GM12878 (cell line): ENCODE measurements at regions not wholly inside any gene's neighbourhood (a gene's known extent, or its start where the extent isn't known, plus 50 kb on each side); places are given as distances from the start of the nearest gene placed in this dataset.

ENCODE experiments used
- ATAC-seq: fragments of 200-7000 bp; cut with Tn5 transposase; 3 replicates; pipeline ENCODE4 v1.9.1; 2020; ENCODE audit warnings: mild to moderate bottlenecking, moderate library complexity
- BruUV-seq: library from RNA; stranded (reverse); fragments of 400-500 nt; replicated peaks from 2 replicates; lab custom pipeline; 2021; lab: Mats Ljungman, UMichigan
- CTCF ChIA-PET: fragments of 300-600 bp; sonication (Branson Sonifier 250); formaldehyde crosslinking; extraction: SDS; loops from one replicate; lab custom pipeline; 2021; ENCODE audit warnings: inconsistent platforms; lab: Yijun Ruan, JAX
- POLR2A ChIA-PET: fragments of 350-600 bp; formaldehyde crosslinking; extraction: SDS; loops from one replicate; lab custom pipeline; 2021; ENCODE audit warnings: inconsistent platforms; lab: Charles Lee
- RAD21 ChIA-PET: fragments of 300-600 bp; sonication (Branson Sonifier 250); formaldehyde crosslinking; loops from one replicate; lab custom pipeline; 2023; ENCODE audit warnings: antibody characterized with exemption; ENCODE audit not compliant: unreplicated experiment; lab: Charles Lee
- SMC1A ChIA-PET: fragments of 300-600 bp; sonication (Branson Sonifier 250); formaldehyde crosslinking; loops from one replicate; lab custom pipeline; 2023; ENCODE audit not compliant: unreplicated experiment, uncharacterized antibody; lab: Charles Lee
- DNase-seq: peaks from one replicate; pipeline ENCODE4 v3.0.0-alpha.2; 2011; ENCODE audit warnings: low read depth, low spot score
- FAIRE-seq: peaks from 3 replicates; lab custom pipeline; 2011; peaks lifted over from hg19 to GRCh38; lab: Jason Lieb, UNC
- H2AFZ ChIP-seq: 2 replicates; pipeline ENCODE4 v1.6.0; 2011; ENCODE audit warnings: low read depth, low read length, control low read depth; ENCODE audit not compliant: control insufficient read depth
- H3K27ac ChIP-seq: 2 replicates; pipeline ENCODE4 v1.5.1; 2011; ENCODE audit warnings: control low read depth; ENCODE audit not compliant: control insufficient read depth, insufficient read depth
- H3K27me3 ChIP-seq, 2 experiments: replicated peaks in 1 of 2; 2 replicates each; pipeline versions ENCODE4 v1.6.0 to v1.6.1; 2011; ENCODE audit warnings: low read length in 1 of 2; ENCODE audit not compliant: control insufficient read depth in 2 of 2, insufficient read depth in 2 of 2
- H3K36me3 ChIP-seq, 2 experiments: 2 replicates each; pipeline ENCODE4 v1.5.1; 2011; ENCODE audit warnings: low read length in 1 of 2; ENCODE audit not compliant: control insufficient read depth in 2 of 2, insufficient read depth in 2 of 2
- H3K4me1 ChIP-seq: 2 replicates; pipeline ENCODE4 v1.6.1; 2011; ENCODE audit warnings: mild to moderate bottlenecking, low read length, moderate library complexity, mixed read lengths; ENCODE audit not compliant: control insufficient read depth, insufficient read depth
- H3K4me2 ChIP-seq: 2 replicates; pipeline ENCODE4 v1.6.0; 2011; ENCODE audit warnings: control low read depth; ENCODE audit not compliant: control insufficient read depth, insufficient read depth
- H3K4me3 ChIP-seq: fragments of 200-600 bp; sonication (generic); 2 replicates; pipeline ENCODE4 v1.5.1; 2016
- H3K79me2 ChIP-seq: 2 replicates; pipeline ENCODE4 v1.6.0; 2011; ENCODE audit warnings: low read length; ENCODE audit not compliant: control insufficient read depth, insufficient read depth
- H3K9ac ChIP-seq: 2 replicates; pipeline ENCODE4 v1.8.0; 2011; ENCODE audit warnings: low read length, control low read depth, mixed read lengths; ENCODE audit not compliant: control insufficient read depth, insufficient read depth
- H3K9me3 ChIP-seq: replicated peaks from 3 replicates; pipeline ENCODE4 v1.5.1; 2011; ENCODE audit warnings: mild to moderate bottlenecking, low read length; ENCODE audit not compliant: control insufficient read depth, insufficient read depth
- H4K20me1 ChIP-seq: 2 replicates; pipeline ENCODE4 v1.6.0; 2011; ENCODE audit not compliant: control insufficient read depth, insufficient read depth
- BMI1 ChIP-seq: fragments of 450-650 bp; IDR thresholded peaks from 2 replicates; pipeline ENCODE4 v1.6.1; 2016; ENCODE audit warnings: mild to moderate bottlenecking, moderate library complexity, borderline replicate concordance
- E2F4 ChIP-seq: IDR thresholded peaks from 2 replicates; pipeline ENCODE4 v1.6.1; 2012; ENCODE audit warnings: low read depth, low read length, improper control_type of control experiment
- HCFC1 ChIP-seq: fragments of 150-350 bp; IDR thresholded peaks from 2 replicates; pipeline ENCODE4 v1.6.1; 2014; ENCODE audit warnings: low read length
- NFYA ChIP-seq: IDR thresholded peaks from 2 replicates; pipeline ENCODE4 v1.6.1; 2011; ENCODE audit warnings: low read depth, mild to moderate bottlenecking, low read length, improper control_type of control experiment, borderline replicate concordance
- NR2C1 ChIP-seq: fragments of 450-650 bp; IDR thresholded peaks from 2 replicates; pipeline ENCODE4 v1.6.1; 2017; ENCODE audit warnings: antibody characterized with exemption, mild to moderate bottlenecking, moderate library complexity
- RCOR1 ChIP-seq: conservative IDR thresholded peaks from 2 replicates; pipeline ENCODE4 v1.6.1; 2012; ENCODE audit warnings: low read depth, low read length, improper control_type of control experiment
- SIX5 ChIP-seq: IDR thresholded peaks from 2 replicates; pipeline ENCODE4 v1.6.1; 2011; ENCODE audit warnings: mild to moderate bottlenecking, low read depth, low read length, moderate library complexity; ENCODE audit not compliant: severe bottlenecking
- SREBF1 ChIP-seq: IDR thresholded peaks from 2 replicates; pipeline ENCODE4 v1.6.1; 2012; ENCODE audit warnings: mild to moderate bottlenecking, low read length
- TAF1 ChIP-seq: IDR thresholded peaks from 2 replicates; pipeline ENCODE4 v1.6.1; 2011; ENCODE audit warnings: mild to moderate bottlenecking, low read depth, low read length, borderline replicate concordance
- YBX1 ChIP-seq: fragments of 450-650 bp; IDR thresholded peaks from 2 replicates; pipeline ENCODE4 v1.6.1; 2016; ENCODE audit warnings: antibody characterized with exemption
- ZNF207 ChIP-seq: fragments of 450-650 bp; IDR thresholded peaks from 2 replicates; pipeline ENCODE4 v1.6.1; 2014; ENCODE audit warnings: antibody characterized with exemption, mild to moderate bottlenecking, borderline replicate concordance
- WGBS: methylation state at CpG from one replicate; pipeline ENCODE4 v1.1.6; 2016; ENCODE audit warnings: low lambda C conversion rate; ENCODE audit not compliant: insufficient replicate concordance, insufficient coverage; ENCODE audit errors: missing lambda C conversion rate; 5-methylcytosine and 5-hydroxymethylcytosine counted together
- in situ Hi-C: fragments of 300-500 bp; cut with MboI; formaldehyde crosslinking; loops from 9 replicates; pipeline ENCODE4 v1.14.3; 2018; ENCODE audit warnings: mixed read lengths
- intact Hi-C: fragments of 100-400 bp; cut with micrococcal nuclease; formaldehyde crosslinking; loops from one replicate; pipeline ENCODE4 v1.14.2; 2022; ENCODE audit not compliant: unreplicated experiment

GRCh38 chr12:58521152-58521551 lies 399.2 kb downstream of the LRIG3 start (continued):
- TF ChIP-seq E2F4 (no peak), SIX5 (no peak), TAF1 (no peak), ZNF207 (no peak), YBX1 (no peak), HCFC1 (no peak)

DNA sequence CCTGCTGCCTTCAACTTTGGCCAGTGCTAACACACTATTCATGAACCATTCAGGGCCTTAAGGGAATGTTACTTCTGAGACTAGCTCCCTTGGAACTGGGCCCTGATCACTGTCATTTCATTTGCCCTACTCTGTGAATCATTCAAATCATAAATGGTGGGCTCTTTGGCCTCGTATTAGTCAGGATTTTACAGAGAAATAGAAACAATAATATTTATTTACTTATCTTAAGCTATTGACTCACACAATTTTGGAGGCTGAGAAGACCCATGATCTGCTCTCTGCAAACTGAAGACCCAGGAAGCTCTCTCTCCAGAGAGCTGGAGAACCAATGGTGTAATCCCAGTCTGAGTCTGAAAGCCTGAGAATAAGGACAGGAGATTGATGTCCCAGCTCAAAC lies 398.5 kb downstream of the LRIG3 start:
- no peak overlapping the region for H3K4me3 ChIP-seq
- ChIA-PET SMC1A (no interaction called here), RAD21 (no interaction called here), CTCF (interaction anchor here (0.7 kb wide), 1 partner anchor 19 kb away, joined by 3 read pairs; no protein-coding TSS in a partner anchor), POLR2A (no interaction called here)
- no peak overlapping the region for H2AFZ ChIP-seq
- intact Hi-C loops = no loop called here
- TF ChIP-seq BMI1 (no peak), RCOR1 (no peak), NFYA (no peak), NR2C1 (no peak), SREBF1 (no peak)
- H3K9me3 ChIP-seq = no peaks in the 10 kb centered on the region; the same call in 2 of the 3 replicates
- H4K20me1 ChIP-seq = no peaks in the 10 kb centered on the region
- no peak overlapping the region for H3K4me2 ChIP-seq
- no peak for DNase-seq
- no TSS peak for BruUV-seq
- H3K27me3 ChIP-seq = no peaks in the 10 kb centered on the region
- H3K27ac ChIP-seq = no peak overlapping the region
- no peak for FAIRE-seq
- 5% methylated on average over 1 of the region's 1 CpG for WGBS
- no peaks in the 10 kb centered on the region for H3K36me3 ChIP-seq
- no peak overlapping the region for H3K9ac ChIP-seq
- H3K79me2 ChIP-seq = no peaks in the 10 kb centered on the region
- in situ Hi-C loops = no loop called here
- ATAC-seq = no peak
- no peaks in the 10 kb centered on the region for H3K4me1 ChIP-seq
